Omental fat pad (tissue), 3 donors: ENCODE measurements at regions not wholly inside any gene's neighbourhood (a gene's known extent, or its start where the extent isn't known, plus 50 kb on each side); places are given as distances from the start of the nearest gene placed in this dataset.

Experiments used
- ATAC-seq: fragments of 150-250 bp; one replicate; pipeline ENCODE4 v1.9.1; 2016; ENCODE audit warnings: mild to moderate bottlenecking, moderate library complexity; ENCODE audit not compliant: low FRiP score
- DNase-seq: peaks from one replicate; pipeline ENCODE4 v3.0.0-alpha.2; 2019; ENCODE audit warnings: low spot score
- TF ChIP-seq, protein P1 (sequence below), 3 donors: fragments of 450-650 bp; IDR thresholded peaks; one replicate each; pipeline ENCODE4 v1.5.1; 2016 to 2017; ENCODE audit warnings: antibody characterized with exemption in 3 of 3, mild to moderate bottlenecking in 3 of 3, moderate library complexity in 2 of 3

DNA sequence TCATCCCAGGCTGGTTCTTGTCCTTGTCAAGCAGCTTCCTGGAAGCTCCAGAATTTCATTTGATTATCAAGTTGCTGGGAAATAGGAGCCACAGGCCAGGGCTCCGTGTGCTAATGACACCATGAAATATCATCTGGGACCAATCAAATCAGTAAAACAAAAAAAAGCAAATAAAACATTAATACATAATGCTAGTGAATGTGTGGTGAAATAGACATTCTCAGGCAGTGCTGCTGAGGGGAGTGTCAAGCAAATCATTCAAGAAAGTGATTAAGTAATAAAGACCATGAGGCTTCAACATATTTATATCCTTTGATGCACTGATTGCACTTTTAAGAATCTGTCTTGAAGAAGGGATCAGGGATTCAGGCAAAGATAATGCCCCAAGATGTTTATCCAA, 213.7 kb downstream of the MATN1 start:
- no peak for DNase-seq
- no peak for ATAC-seq
- TF ChIP-seq, protein P1, sequence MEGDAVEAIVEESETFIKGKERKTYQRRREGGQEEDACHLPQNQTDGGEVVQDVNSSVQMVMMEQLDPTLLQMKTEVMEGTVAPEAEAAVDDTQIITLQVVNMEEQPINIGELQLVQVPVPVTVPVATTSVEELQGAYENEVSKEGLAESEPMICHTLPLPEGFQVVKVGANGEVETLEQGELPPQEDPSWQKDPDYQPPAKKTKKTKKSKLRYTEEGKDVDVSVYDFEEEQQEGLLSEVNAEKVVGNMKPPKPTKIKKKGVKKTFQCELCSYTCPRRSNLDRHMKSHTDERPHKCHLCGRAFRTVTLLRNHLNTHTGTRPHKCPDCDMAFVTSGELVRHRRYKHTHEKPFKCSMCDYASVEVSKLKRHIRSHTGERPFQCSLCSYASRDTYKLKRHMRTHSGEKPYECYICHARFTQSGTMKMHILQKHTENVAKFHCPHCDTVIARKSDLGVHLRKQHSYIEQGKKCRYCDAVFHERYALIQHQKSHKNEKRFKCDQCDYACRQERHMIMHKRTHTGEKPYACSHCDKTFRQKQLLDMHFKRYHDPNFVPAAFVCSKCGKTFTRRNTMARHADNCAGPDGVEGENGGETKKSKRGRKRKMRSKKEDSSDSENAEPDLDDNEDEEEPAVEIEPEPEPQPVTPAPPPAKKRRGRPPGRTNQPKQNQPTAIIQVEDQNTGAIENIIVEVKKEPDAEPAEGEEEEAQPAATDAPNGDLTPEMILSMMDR (IDR thresholded peaks at IDR 0.05) = no peak

DNA sequence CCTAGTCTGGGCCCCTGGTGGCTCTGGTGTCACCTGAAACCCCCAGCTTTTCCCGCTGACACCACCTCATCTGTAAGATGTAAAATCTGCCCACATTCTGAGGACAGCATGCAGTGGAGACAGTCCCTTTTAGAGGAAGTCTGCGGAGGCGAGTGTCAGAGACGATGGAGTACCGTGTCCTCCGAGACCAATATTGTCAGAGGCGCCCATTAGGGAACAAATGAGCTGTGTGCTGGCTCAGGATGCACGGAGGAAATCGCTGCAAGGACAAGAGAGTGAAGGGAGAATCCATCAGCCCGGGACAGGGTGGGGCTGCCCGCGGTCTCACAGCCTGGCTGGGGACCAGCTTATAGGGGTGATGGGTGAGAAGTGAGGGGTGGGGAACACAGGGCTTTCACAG, 214.8 kb downstream of the MATN1 start:
- TF ChIP-seq, protein P1 (IDR thresholded peaks at IDR 0.05) = no peak
- no peak for ATAC-seq
- DNase-seq = no peak

DNA sequence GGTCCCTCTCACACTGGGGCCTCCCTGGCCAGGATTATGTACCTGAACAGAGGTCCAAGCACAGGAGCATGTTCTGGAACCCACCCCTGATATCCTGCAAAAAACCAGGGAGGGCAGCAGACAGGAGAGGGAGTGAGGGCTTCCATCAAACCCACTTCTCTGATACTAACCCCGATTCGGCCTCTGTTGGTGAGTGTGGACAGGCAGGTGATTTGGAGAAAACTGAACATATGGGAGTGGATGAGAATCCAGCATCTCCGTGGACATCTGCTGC, 215.3 kb downstream of the MATN1 start:
- no peak for DNase-seq
- TF ChIP-seq, protein P1 (IDR thresholded peaks at IDR 0.05) = no peak
- no peak for ATAC-seq

DNA sequence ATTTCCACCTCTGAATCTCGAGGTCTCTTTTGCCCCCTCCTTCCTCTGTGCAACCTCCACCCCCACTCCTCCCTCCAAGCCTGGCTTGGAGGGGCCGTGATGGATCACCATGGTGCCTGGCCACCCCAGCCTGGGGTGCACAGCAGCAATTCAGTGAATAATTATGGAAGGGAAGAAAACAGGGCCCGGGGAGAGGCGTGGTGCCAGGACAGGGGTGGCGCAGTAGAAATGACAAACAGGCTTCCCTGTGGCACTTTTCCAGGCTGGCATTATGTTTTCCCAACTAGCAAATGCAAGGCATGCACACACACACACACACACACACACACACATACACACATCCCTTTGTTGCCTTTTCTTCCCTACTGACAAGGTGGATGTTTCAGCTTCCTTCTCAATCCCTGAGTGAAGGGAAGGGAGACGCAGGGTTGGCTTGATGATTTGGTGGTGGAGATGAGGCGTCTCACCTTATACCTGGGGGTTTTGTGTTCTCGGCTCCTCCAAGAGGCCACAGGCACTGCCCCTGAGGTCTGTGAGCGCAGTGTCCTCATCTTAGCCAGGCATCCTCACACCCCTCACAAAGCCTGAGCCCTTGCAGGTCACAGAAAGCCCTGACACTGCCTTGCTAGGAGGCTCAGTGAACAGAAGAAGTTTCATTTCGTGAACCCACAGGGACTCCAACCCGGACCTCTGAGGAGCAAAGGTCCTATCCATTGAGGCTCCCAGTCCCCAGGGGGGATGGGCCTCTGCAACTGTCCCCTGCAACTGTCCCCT, 215.8 kb downstream of the MATN1 start:
- ATAC-seq = no peak
- TF ChIP-seq, protein P1 (IDR thresholded peaks at IDR 0.05) = no peak
- no peak for DNase-seq

DNA sequence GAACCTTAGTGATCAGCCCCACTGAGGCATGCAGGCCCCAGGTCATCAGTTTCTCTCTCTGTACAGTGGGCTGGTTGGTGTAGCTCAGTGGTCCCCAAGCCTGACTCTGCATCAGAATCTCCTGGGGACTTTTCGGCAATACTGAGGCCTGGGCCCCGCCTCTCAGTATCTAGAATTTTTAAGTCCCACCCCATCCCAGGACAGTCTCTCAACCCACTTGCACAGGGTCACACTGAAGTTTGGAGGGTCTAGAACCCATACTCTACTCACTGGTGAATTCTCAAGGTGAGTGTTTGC, 216.4 kb downstream of the MATN1 start:
- ATAC-seq (no peak), DNase-seq (no peak)
- TF ChIP-seq, protein P1 (IDR thresholded peaks at IDR 0.05) = no peak

DNA sequence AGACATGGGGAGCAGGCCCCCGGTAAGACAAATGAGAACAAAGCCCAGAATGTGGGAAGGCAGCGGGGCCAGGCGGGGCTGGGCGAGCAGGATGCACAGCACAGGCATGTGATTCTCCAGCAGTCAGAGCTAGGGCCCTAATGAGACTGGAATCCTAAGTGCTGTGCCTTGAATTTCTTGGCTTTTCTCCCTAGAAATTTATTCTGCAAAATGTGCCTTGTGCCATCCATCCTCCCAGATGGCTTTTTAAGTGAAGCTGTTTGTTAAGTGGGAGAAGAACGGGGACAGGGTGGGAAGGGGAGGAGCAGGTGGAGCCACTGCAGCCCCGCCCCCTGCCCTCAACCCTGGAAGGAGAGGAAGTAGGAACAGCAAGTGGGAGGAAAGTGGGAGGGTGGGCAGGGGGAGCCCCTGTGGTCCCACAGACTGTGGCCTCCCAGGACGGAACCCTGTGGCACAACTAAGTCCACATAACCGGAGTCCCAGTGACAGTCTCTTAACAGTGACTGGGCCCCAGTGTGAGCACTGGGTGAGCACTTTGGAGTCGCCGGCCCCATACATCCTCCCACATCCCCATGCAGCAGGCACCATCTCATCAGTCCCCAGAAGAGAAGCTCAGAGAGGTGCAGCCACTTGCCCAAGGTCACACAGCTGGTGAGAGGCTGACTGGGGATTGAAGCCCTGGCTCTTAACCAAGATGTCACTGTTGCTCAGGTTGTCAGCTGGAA, 216.9 kb downstream of the MATN1 start:
- TF ChIP-seq, protein P1 (IDR thresholded peaks at IDR 0.05) = no peak
- DNase-seq (no peak), ATAC-seq (no peak)

DNA sequence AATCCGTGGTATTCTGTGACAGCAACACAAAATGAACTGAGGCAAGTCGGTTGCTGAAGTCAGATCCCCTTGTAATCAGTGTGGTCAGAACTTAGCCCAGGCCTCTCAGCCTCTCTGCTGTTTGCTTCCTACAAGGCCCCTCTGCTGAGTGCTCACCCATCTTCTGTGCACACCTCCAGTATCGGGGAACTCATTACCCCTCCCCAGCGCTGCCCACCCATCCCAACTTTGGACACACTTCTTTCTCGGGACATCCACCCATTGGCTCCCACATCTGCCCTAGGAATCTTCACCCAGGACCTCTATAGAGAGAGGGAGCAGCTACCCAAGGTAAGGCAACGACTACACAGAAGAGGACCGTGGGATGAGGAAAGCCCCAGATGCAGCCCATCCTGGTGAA, 217.5 kb downstream of the MATN1 start:
- DNase-seq (no peak), ATAC-seq (no peak)
- TF ChIP-seq, protein P1 (IDR thresholded peaks at IDR 0.05) = no peak
